ENCODE measurements at regions not wholly inside any gene's neighbourhood (a gene's known extent, or its start where the extent isn't known, plus 50 kb on each side); places are given as distances from the start of the nearest gene placed in this dataset.

- no peak for DNase-seq (ENCODE audit: low spot score)
Observed at GRCh38 chr2:21633015-21633414, 509.2 kb downstream of the TDRD15 start.

GRCh38 chr2:21633466-21633865 is 509.7 kb downstream of the TDRD15 start:
- no peak for DNase-seq (ENCODE audit: low spot score)

GRCh38 chr2:21633911-21634310 is 510.1 kb downstream of the TDRD15 start:
- no peak for DNase-seq (ENCODE audit: low spot score)

DNA sequence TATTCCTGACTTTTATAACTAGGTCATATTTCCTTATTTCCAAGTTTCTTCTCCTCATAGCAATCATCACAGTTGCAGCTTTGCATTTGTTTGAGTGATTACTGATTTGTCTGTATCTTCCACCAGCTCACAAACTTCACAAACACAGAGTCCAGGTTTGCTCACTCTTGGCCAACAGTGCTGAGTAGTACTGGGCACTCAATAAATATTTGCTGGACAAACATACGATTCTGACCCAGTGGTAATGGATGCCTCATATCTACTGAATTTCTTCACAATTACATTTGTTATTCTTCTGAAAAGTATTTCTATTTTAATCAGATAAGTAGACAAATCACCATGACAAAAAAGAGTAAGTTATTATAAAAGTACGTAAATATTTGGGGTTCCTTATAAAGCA is 516.3 kb downstream of the TDRD15 start:
- no peak for DNase-seq (ENCODE audit: low spot score)

DNA sequence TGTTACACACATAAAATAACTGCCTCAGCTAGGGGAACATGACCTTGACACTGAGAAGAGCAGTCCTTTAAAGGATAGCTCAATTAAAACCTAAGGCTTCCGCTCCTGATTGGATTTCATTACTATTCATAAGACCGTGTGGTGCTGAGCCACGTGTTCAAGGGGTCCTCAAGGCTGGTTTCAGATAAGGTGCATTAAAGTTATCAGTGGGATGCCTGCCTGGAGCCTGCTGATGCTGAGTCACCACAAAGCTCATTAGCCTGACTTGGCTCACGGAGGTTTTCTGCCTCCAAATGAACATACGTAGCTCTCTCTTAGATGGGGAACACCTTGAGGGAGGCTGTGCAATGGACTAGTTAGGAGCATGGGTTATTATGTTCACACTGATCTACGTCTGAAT is 518.9 kb downstream of the TDRD15 start:
- DNase-seq (ENCODE audit: low spot score): no peak

DNA sequence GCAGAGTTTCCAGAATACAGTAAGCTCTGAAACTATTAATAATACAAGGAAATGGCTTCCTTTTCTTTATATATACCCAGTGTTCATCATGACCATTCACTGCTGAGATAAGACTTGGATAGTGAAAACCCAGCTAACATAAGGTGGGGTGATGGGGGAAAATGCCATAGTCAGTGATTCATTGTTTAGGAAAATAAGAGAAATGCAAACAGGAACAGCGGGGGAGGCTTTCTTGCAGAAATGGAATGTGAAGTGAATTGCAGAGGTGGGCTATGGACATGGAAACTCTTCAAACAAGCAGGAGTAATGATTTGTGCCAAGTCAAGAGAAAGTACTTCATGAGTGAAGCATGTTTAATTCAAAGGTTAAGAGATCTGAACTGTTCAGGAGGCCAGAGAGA is 519.4 kb downstream of the TDRD15 start:
- no peak for DNase-seq (ENCODE audit: low spot score)

- DNase-seq (ENCODE audit: low spot score): no peak
Observed at GRCh38 chr2:21644266-21644665, 520.5 kb downstream of the TDRD15 start.

DNA sequence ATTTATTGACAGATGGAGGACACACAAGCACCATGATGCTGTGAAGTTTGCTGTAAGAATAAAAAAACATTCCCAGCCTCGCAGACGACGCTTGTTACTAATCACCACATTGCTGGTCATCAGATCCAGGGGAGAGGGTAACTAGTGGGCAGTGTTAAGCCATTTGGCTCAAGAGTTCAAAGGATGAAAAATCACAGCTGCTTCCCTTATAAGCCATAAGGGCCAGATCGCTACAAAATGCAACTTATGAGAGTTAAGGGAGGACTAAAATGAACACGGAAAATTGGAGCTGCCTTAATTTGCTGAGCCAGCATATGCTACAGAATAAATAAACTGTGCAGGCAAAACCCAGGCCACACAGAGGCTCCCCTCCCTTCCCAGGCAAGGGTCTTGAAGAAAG is 522.6 kb downstream of the TDRD15 start:
- no peak for DNase-seq (ENCODE audit: low spot score)

DNA sequence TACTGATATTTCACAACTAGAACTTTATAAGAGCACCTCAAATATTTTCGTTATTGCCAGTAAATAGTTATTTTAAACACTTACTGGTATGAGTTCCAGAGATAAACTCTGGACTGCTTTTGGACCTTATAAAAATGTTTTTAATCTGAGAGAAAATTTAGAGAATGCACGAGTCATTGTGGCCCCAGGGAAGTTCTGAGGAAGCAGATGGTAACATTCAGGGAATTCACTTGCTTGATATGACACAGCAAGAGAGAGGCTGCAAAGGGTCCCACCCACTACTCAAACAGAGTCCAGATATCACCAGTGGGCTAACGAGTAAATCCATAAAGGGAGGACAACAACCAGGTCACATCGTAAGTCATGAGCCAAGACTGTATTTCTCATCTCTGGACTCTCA is 526.8 kb downstream of the TDRD15 start:
- DNase-seq (ENCODE audit: low spot score): no peak

GRCh38 chr2:21655136-21655535 is 531.4 kb downstream of the TDRD15 start:
- no peak for DNase-seq (ENCODE audit: low spot score)

DNA sequence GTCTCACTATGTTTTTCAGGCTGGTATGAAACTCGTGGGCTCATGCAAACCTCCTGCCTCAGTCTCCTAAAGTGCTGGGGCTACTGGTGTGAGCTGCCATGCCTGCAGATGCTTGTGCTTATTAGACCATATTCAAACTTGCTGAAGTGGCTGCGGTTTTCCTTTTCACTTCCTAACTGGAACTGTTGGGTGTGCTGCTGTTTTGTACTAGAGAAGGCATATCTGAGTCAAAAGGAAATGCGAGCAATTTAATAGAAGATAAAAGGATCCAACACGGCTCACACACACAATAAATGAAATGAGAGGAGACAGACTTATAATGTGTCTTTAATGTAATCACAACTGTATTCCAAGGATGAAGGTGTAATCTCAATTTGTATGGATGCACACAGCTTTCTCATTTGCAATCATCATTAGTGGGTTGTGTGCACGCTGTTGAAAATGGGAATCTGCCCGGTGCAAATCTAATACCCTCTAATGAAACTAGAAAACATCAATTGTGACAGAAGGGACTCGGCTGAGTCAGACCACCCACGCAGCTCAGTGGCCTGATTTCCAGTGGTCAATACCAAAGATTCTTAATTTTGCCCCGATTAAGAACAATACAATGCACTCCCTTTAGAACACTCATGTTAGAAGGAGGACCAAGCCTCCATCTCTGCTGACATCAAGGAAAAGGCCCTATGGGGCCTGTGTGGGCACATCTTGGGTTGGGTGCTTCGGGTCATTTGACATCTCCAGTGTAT is 532.7 kb downstream of the TDRD15 start:
- no peak for DNase-seq (ENCODE audit: low spot score)

GRCh38 chr2:21657445-21657844 is 533.7 kb downstream of the TDRD15 start:
- DNase-seq (ENCODE audit: low spot score): no peak

DNA sequence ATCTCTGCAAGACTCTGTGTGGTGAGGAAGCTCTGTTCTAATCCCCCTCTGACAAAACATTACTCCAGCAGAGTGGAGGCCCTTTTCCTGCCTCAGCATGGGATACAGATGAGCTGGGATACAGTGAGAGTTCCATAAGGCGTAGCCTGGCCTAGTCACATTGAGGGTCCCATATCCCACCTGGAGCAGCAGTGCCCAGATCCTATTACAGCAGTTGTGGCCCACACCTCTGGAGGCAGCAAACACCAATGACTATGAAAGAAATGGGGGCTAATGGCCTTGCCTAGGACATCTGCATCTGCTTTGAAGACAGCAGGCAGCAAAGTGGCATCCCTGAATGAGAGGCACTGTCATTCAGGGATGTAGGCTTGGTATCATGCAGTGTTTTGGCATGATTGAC is 534.5 kb downstream of the TDRD15 start:
- DNase-seq (ENCODE audit: low spot score): no peak

GRCh38 chr2:21658907-21659477 is 535.2 kb downstream of the TDRD15 start:
- no peak for DNase-seq (ENCODE audit: low spot score)

DNA sequence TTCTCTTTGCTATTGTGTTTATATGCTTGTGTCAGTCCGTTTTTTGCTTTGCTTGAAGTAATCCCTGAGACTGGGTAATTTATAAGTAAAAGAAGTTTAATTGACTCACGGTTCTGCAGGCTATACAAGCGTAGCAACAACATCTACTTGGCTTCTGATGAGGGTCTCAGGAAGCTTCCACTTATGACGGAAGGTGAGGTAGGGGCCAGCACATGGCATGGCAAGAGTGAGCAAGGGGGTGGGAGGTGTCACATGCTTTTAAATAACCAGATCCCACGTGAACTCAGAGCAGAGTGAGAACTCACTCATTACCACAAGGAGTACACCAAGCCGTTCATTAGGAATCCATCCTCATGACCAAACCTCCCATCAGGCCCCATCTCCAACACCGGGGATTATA is 540.3 kb downstream of the TDRD15 start:
- DNase-seq (ENCODE audit: low spot score): no peak

DNA sequence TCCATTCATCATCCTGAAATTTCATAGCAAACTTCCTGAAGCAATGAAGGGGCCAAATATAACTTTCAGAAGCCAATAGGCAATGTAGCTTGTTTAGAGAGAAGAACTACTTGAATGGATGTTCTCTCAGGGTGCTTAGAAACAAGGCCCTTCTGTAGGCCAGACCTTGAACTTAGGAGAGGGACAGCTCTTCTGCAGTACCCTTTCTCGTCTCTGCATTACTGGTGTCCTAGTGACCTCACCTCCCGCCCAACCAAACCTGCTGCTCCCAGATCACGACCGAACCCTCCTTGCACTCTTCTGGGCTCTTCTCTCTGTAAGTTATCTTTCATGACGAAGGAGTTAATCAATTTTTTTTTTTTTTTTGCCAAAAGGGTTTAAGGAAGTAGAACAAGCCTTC is 543.9 kb downstream of the TDRD15 start:
- DNase-seq (ENCODE audit: low spot score): no peak

GRCh38 chr2:21668078-21668710 is 544.4 kb downstream of the TDRD15 start:
- no peak for DNase-seq (ENCODE audit: low spot score)

GRCh38 chr2:21676041-21676440 is 552.3 kb downstream of the TDRD15 start:
- no peak for DNase-seq (ENCODE audit: low spot score)

- DNase-seq (ENCODE audit: low spot score): no peak
Observed at GRCh38 chr2:21676676-21677075, 552.9 kb downstream of the TDRD15 start.

- no peak for DNase-seq (ENCODE audit: low spot score)
Observed at GRCh38 chr2:21683838-21684237, 560.1 kb downstream of the TDRD15 start.

DNA sequence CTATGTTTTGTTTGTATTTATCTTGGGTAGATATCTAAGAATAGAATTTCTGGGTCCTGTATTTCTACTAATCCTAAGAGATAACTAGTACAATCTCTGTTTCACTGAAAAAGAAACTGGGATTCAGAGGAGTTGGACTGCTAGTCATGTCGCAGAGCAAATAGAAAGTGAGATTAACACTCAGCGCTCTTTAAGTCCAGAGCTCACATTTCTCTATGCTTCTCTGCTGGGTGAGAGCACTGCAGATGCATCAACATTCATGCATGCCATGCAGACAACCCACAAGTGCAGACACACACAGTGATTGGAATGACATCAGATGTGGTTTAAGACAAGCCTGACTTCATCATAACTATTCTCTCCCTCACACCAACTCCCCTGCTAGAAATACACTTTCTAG is 563.8 kb downstream of the TDRD15 start:
- DNase-seq (ENCODE audit: low spot score): no peak

GRCh38 chr2:21690005-21690404 is 566.2 kb downstream of the TDRD15 start:
- DNase-seq (ENCODE audit: low spot score): no peak

DNA sequence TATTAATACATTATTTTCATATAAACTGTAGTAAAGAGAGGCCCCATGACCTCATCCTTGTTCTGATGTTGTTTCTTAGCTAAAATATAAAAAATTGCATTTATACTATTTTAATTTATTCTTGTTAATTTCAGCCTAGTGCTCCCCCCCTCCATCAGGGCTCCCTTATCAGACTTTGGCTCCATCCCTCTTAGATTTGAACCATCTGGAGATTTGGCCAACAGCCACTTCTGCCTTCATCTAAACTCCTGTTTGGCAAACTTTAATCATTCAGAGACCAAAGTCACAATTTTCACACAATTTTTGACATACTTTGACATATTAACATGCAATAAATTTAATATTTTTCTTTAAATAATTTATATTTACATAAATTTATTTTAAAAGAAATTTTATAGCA is 569.3 kb downstream of the TDRD15 start:
- DNase-seq (ENCODE audit: low spot score): no peak
